ENCODE measurements at regions not wholly inside any gene's neighbourhood (a gene's known extent, or its start where the extent isn't known, plus 50 kb on each side); places are given as distances from the start of the nearest gene placed in this dataset.

- no peak for DNase-seq
- no peak overlapping the region for H3K27ac ChIP-seq
- no peaks in the 10 kb centered on the region for H3K36me3 ChIP-seq
- TF ChIP-seq CTCF (IDR thresholded peaks at IDR 0.05), result no peak
- TF ChIP-seq POLR2A (IDR thresholded peaks at IDR 0.05), result no peak
- H3K27me3 ChIP-seq, result no peaks in the 10 kb centered on the region
- H3K4me1 ChIP-seq, result no peaks in the 10 kb centered on the region
- H3K4me3 ChIP-seq, result no peak overlapping the region
- no peaks in the 10 kb centered on the region for H3K9me3 ChIP-seq
These were observed 421.4 kb upstream of the B3GALT2 start for GRCh38 chr1:193607787-193608186.

- Histone ChIP-seq H3K9me3 (no peaks in the 10 kb centered on the region), H3K4me1 (no peaks in the 10 kb centered on the region), H3K36me3 (no peaks in the 10 kb centered on the region), H3K27ac (no peak overlapping the region), H3K4me3 (no peak overlapping the region), H3K27me3 (no peaks in the 10 kb centered on the region)
- TF ChIP-seq POLR2A (IDR thresholded peaks at IDR 0.05) (no peak), CTCF (IDR thresholded peaks at IDR 0.05) (no peak)
- DNase-seq, result no peak
These were observed 419.6 kb upstream of the B3GALT2 start for GRCh38 chr1:193606035-193606434.

- Histone ChIP-seq H3K4me1 (no peaks in the 10 kb centered on the region), H3K27ac (no peak overlapping the region), H3K36me3 (no peaks in the 10 kb centered on the region), H3K9me3 (no peaks in the 10 kb centered on the region), H3K27me3 (no peaks in the 10 kb centered on the region), H3K4me3 (no peak overlapping the region)
- TF ChIP-seq POLR2A (IDR thresholded peaks at IDR 0.05) (no peak), CTCF (IDR thresholded peaks at IDR 0.05) (no peak)
- no peak for DNase-seq
These were observed 416.3 kb upstream of the B3GALT2 start for GRCh38 chr1:193602705-193603104.

GRCh38 chr1:193593147-193593885 is 406.9 kb upstream of the B3GALT2 start:
- Histone ChIP-seq H3K4me3 (no peak overlapping the region), H3K27me3 (no peaks in the 10 kb centered on the region), H3K27ac (peak overlapping the region in 3 of 4 donors; percentile 14 to 61 (median 45)), H3K36me3 (no peaks in the 10 kb centered on the region), H3K9me3 (no peaks in the 10 kb centered on the region), H3K4me1 (no peaks in the 10 kb centered on the region)
- no peak for TF ChIP-seq CTCF (IDR thresholded peaks at IDR 0.05)
- TF ChIP-seq POLR2A (IDR thresholded peaks at IDR 0.05), result no peak
- no peak for DNase-seq

- Histone ChIP-seq H3K4me3 (no peak overlapping the region), H3K36me3 (no peaks in the 10 kb centered on the region), H3K9me3 (no peaks in the 10 kb centered on the region), H3K27ac (peak overlapping the region in 3 of 4 donors; percentile 14 to 48 (median 45)), H3K27me3 (no peaks in the 10 kb centered on the region), H3K4me1 (no peaks in the 10 kb centered on the region)
- DNase-seq, result no peak
- TF ChIP-seq POLR2A (IDR thresholded peaks at IDR 0.05) (no peak), CTCF (IDR thresholded peaks at IDR 0.05) (no peak)
These were observed 405.9 kb upstream of the B3GALT2 start for GRCh38 chr1:193592317-193592716.
